Left renal cortex interstitium (tissue), 4 donors: ENCODE measurements at regions not wholly inside any gene's neighbourhood (a gene's known extent, or its start where the extent isn't known, plus 50 kb on each side); places are given as distances from the start of the nearest gene placed in this dataset.

Experiments used
- DNase-seq, 4 donors: peaks; one replicate each; pipeline ENCODE4 v3.0.0-alpha.2; 2013; ENCODE audit warnings: low read depth in 4 of 4, low spot score in 2 of 4, missing footprints in 1 of 4

GRCh38 chr5:82332886-82333615 lies 54.9 kb upstream of the RPS23 start:
- no peak for DNase-seq

- no peak for DNase-seq
Measured at GRCh38 chr5:82332064-82332855, 54.1 kb upstream of the RPS23 start.

GRCh38 chr5:82331557-82331956 lies 53.4 kb upstream of the RPS23 start:
- no peak for DNase-seq

GRCh38 chr5:82330530-82331270 lies 52.5 kb upstream of the RPS23 start:
- DNase-seq, result no peak

GRCh38 chr5:82329393-82329792 lies 51.2 kb upstream of the RPS23 start:
- DNase-seq, result no peak
